GM19023 (cell line): ENCODE measurements at regions not wholly inside any gene's neighbourhood (a gene's known extent, or its start where the extent isn't known, plus 50 kb on each side); places are given as distances from the start of the nearest gene placed in this dataset.
A peak's percentile ranks its signal among the peaks of the same experiment; 100 is the strongest.

Experiments
- ATAC-seq: cut with Tn5 transposase; IDR thresholded peaks from one replicate; pipeline ENCODE4 v1.9.1; 2021; ENCODE audit warnings: mild to moderate bottlenecking, moderate library complexity; ENCODE audit not compliant: unreplicated experiment

- no peak for ATAC-seq
These were observed 303.2 kb upstream of the GHITM start for GRCh38 chr10:83835945-83836745.

- ATAC-seq = no peak
These were observed 290.6 kb upstream of the GHITM start for GRCh38 chr10:83848677-83849076.

GRCh38 chr10:83849150-83849549 lies 290.2 kb upstream of the GHITM start:
- no peak for ATAC-seq

GRCh38 chr10:83852146-83852545 lies 287.2 kb upstream of the GHITM start:
- ATAC-seq = no peak

GRCh38 chr10:83862723-83863122 lies 276.6 kb upstream of the GHITM start:
- no peak for ATAC-seq

- ATAC-seq = no peak
These were observed 275.9 kb upstream of the GHITM start for GRCh38 chr10:83863283-83863966.

- no peak for ATAC-seq
These were observed 269.4 kb upstream of the GHITM start for GRCh38 chr10:83869898-83870297.

GRCh38 chr10:83871187-83872081 lies 267.9 kb upstream of the GHITM start:
- peak; percentile 98 for ATAC-seq

GRCh38 chr10:83880252-83880791 lies 259.0 kb upstream of the GHITM start:
- no peak for ATAC-seq

- ATAC-seq = no peak
These were observed 257.6 kb upstream of the GHITM start for GRCh38 chr10:83881661-83882060.

GRCh38 chr10:83886871-83887270 lies 252.4 kb upstream of the GHITM start:
- ATAC-seq = no peak

- ATAC-seq = no peak
These were observed 246.6 kb upstream of the GHITM start for GRCh38 chr10:83892737-83893136.

- no peak for ATAC-seq
These were observed 243.1 kb upstream of the GHITM start for GRCh38 chr10:83896219-83896618.

GRCh38 chr10:83897626-83898025 lies 241.7 kb upstream of the GHITM start:
- ATAC-seq = no peak

- ATAC-seq = no peak
These were observed 230.8 kb upstream of the GHITM start for GRCh38 chr10:83908506-83908905.

- no peak for ATAC-seq
These were observed 230.3 kb upstream of the GHITM start for GRCh38 chr10:83909001-83909400.

- ATAC-seq = no peak
These were observed 223.5 kb upstream of the GHITM start for GRCh38 chr10:83915801-83916200.

- ATAC-seq = peak; percentile 94
These were observed 221.5 kb upstream of the GHITM start for GRCh38 chr10:83917537-83918506.

GRCh38 chr10:83919187-83919586 lies 220.1 kb upstream of the GHITM start:
- ATAC-seq = no peak
